ENCODE measurements at regions not wholly inside any gene's neighbourhood (a gene's known extent, or its start where the extent isn't known, plus 50 kb on each side); places are given as distances from the start of the nearest gene placed in this dataset.

DNA sequence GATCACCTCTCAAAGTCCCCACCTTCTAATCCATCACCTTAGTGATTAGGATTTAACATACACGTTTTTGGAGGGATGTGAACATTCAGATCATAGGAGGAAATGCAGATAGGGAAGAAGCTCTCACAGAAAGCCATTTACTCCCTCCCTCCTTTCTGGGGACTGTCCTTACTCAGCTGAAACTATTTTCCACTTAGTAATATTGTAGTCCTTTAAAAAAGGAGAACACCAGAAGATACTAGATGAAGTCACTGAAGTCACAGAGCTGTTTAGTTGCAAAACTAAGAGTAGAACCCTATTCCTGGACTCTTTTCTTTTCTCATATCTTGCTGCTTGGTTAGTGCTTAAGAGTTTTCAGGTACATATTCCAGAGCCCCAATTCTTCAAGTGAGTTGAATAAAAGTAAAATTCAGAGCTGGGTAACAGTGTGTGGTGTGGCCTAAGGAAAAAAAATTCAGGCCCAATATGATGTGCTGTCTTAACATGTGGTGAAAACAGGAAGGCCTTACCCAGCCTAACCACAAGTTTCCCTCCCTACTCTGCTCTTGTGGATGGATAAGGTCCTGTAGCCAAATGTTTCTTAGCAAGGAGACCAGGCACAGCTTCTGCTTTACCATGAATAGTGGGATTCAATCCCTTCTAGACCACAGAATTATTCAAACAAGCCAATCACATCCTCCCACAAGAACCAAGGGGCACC, 135.7 kb downstream of the INHBA start:
- Histone ChIP-seq H3K36me3 (ENCODE audit: control insufficient read depth in 1 of 2, insufficient read depth in 2 of 2, low read depth in 1 of 2, low read length in 2 of 2) (no peaks in the 10 kb centered on the region), H3K14ac (ENCODE audit: low read length in 2 of 2) (no peak overlapping the region), H3K18ac (ENCODE audit: low read depth in 1 of 2, low read length in 2 of 2) (peak overlapping the region in 1 of 2 experiments; percentile 66), H3K23ac (ENCODE audit: low read length in 2 of 2) (no peak overlapping the region), H4K91ac (ENCODE audit: low read length) (no peak overlapping the region), H3K27me3 (ENCODE audit: control insufficient read depth in 1 of 2, insufficient read depth in 1 of 2, low read length in 2 of 2) (peaks cover 0 to 16% of the 10 kb centered on the region in 2 experiments), H2BK5ac (ENCODE audit: low read depth, low read length, poor library complexity, severe bottlenecking) (no peak overlapping the region), H3K4me1 (ENCODE audit: control insufficient read depth, insufficient read depth, low read depth, low read length) (no peaks in the 10 kb centered on the region), H2AFZ (ENCODE audit: low read depth, low read length) (no peak overlapping the region), H3K9me3 (ENCODE audit: control insufficient read depth, low read length) (no peaks in the 10 kb centered on the region), H2BK120ac (ENCODE audit: low read depth, low read length) (peak overlapping the region; percentile 42), H2AK5ac (ENCODE audit: low read length, severe bottlenecking) (no peak overlapping the region), H3K9ac (ENCODE audit: low read length) (no peak overlapping the region), H3K4me2 (ENCODE audit: low read length, poor library complexity, severe bottlenecking) (no peak overlapping the region), H3K4ac (ENCODE audit: low read depth in 1 of 2, low read length in 2 of 2) (peak overlapping the region in 1 of 2 experiments; percentile 39), H3K27ac (ENCODE audit: low read length, poor library complexity, severe bottlenecking) (no peak overlapping the region), H3K79me1 (replicated peaks; ENCODE audit: low read length, poor library complexity, severe bottlenecking) (no peaks in the 10 kb centered on the region), H4K8ac (ENCODE audit: low read length) (peak overlapping the region; percentile 62), H2BK12ac (ENCODE audit: low read length in 2 of 2) (peak overlapping the region in 1 of 2 experiments; percentile 24), H2BK15ac (ENCODE audit: low read depth, poor library complexity, severe bottlenecking) (no peak overlapping the region), H3K4me3 (ENCODE audit: insufficient read depth in 1 of 2, low read depth in 1 of 2, low read length in 2 of 2) (no peak overlapping the region)
- WGBS: no CpG with 5 or more reads among the region's 1 CpG
- no peak for DNase-seq

DNA sequence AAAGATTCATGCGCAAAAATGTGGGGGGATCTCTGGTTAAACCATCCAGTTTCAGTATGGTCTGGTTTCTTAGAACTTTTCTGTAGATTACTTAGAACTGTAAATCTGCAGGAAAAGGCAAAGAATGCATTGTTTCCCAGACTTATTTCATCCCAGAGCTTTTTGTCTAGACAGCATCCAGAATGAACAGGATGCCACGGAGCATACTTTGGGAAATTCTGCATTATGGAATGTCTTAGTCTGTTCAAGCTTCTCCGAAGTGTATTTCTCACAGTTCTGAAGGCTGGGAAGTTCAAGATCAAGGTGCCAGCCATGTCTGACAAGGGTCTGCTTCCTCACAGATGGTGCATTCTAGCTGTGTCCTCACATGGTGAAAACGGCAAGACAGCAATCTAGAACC, 136.3 kb downstream of the INHBA start:
- Histone ChIP-seq H4K91ac (ENCODE audit: low read length) (no peak overlapping the region), H3K23ac (ENCODE audit: low read length in 2 of 2) (no peak overlapping the region), H3K27me3 (ENCODE audit: control insufficient read depth in 1 of 2, insufficient read depth in 1 of 2, low read length in 2 of 2) (peaks cover 0 to 16% of the 10 kb centered on the region in 2 experiments), H2BK120ac (ENCODE audit: low read depth, low read length) (no peak overlapping the region), H2AFZ (ENCODE audit: low read depth, low read length) (no peak overlapping the region), H3K4me1 (ENCODE audit: control insufficient read depth, insufficient read depth, low read depth, low read length) (no peaks in the 10 kb centered on the region), H2BK12ac (ENCODE audit: low read length in 2 of 2) (no peak overlapping the region), H3K18ac (ENCODE audit: low read depth in 1 of 2, low read length in 2 of 2) (no peak overlapping the region), H3K9me3 (ENCODE audit: control insufficient read depth, low read length) (no peaks in the 10 kb centered on the region), H3K27ac (ENCODE audit: low read length, poor library complexity, severe bottlenecking) (no peak overlapping the region), H2BK5ac (ENCODE audit: low read depth, low read length, poor library complexity, severe bottlenecking) (no peak overlapping the region), H3K4ac (ENCODE audit: low read depth in 1 of 2, low read length in 2 of 2) (no peak overlapping the region), H3K4me2 (ENCODE audit: low read length, poor library complexity, severe bottlenecking) (no peak overlapping the region), H3K79me1 (replicated peaks; ENCODE audit: low read length, poor library complexity, severe bottlenecking) (no peaks in the 10 kb centered on the region), H3K14ac (ENCODE audit: low read length in 2 of 2) (no peak overlapping the region), H3K9ac (ENCODE audit: low read length) (no peak overlapping the region), H2AK5ac (ENCODE audit: low read length, severe bottlenecking) (no peak overlapping the region), H3K36me3 (ENCODE audit: control insufficient read depth in 1 of 2, insufficient read depth in 2 of 2, low read depth in 1 of 2, low read length in 2 of 2) (no peaks in the 10 kb centered on the region), H3K4me3 (ENCODE audit: insufficient read depth in 1 of 2, low read depth in 1 of 2, low read length in 2 of 2) (no peak overlapping the region), H2BK15ac (ENCODE audit: low read depth, poor library complexity, severe bottlenecking) (no peak overlapping the region), H4K8ac (ENCODE audit: low read length) (no peak overlapping the region)
- WGBS: 94% methylated on average over 3 of the region's 4 CpGs
- no peak for DNase-seq

DNA sequence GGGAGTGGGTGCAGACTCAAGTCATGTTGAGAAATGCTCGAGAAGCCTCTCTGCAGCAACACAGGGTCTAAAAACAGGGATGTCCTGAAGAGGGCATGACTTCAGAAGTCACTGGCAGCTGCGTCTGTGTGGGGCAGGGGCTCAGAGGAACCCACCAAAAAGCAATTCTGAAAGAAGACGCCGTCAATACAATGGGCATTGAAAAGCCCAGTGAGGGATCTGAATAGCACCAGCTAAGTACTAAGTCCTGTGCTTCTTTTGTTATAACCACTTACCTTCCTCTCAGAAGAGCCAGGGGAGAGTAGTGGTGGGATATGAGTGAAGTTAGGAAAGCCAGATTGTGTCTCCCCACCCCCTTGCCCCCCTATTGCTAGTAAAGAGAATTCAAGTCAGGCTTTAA, 137.2 kb downstream of the INHBA start:
- Histone ChIP-seq H2BK5ac (ENCODE audit: low read depth, low read length, poor library complexity, severe bottlenecking) (no peak overlapping the region), H2AK5ac (ENCODE audit: low read length, severe bottlenecking) (no peak overlapping the region), H3K4me2 (ENCODE audit: low read length, poor library complexity, severe bottlenecking) (no peak overlapping the region), H2BK12ac (ENCODE audit: low read length in 2 of 2) (no peak overlapping the region), H3K4me1 (ENCODE audit: control insufficient read depth, insufficient read depth, low read depth, low read length) (no peaks in the 10 kb centered on the region), H2BK15ac (ENCODE audit: low read depth, poor library complexity, severe bottlenecking) (no peak overlapping the region), H3K27ac (ENCODE audit: low read length, poor library complexity, severe bottlenecking) (no peak overlapping the region), H2AFZ (ENCODE audit: low read depth, low read length) (no peak overlapping the region), H3K27me3 (ENCODE audit: control insufficient read depth in 1 of 2, insufficient read depth in 1 of 2, low read length in 2 of 2) (peaks cover 0 to 16% of the 10 kb centered on the region in 2 experiments), H3K9me3 (ENCODE audit: control insufficient read depth, low read length) (no peaks in the 10 kb centered on the region), H3K36me3 (ENCODE audit: control insufficient read depth in 1 of 2, insufficient read depth in 2 of 2, low read depth in 1 of 2, low read length in 2 of 2) (no peaks in the 10 kb centered on the region), H3K4ac (ENCODE audit: low read depth in 1 of 2, low read length in 2 of 2) (no peak overlapping the region), H3K18ac (ENCODE audit: low read depth in 1 of 2, low read length in 2 of 2) (no peak overlapping the region), H4K91ac (ENCODE audit: low read length) (no peak overlapping the region), H3K23ac (ENCODE audit: low read length in 2 of 2) (no peak overlapping the region), H4K8ac (ENCODE audit: low read length) (no peak overlapping the region), H3K14ac (ENCODE audit: low read length in 2 of 2) (no peak overlapping the region), H3K9ac (ENCODE audit: low read length) (no peak overlapping the region), H3K4me3 (ENCODE audit: insufficient read depth in 1 of 2, low read depth in 1 of 2, low read length in 2 of 2) (no peak overlapping the region), H2BK120ac (ENCODE audit: low read depth, low read length) (no peak overlapping the region), H3K79me1 (replicated peaks; ENCODE audit: low read length, poor library complexity, severe bottlenecking) (no peaks in the 10 kb centered on the region)
- no peak for DNase-seq
- 95% methylated on average over 4 of the region's 4 CpGs for WGBS

DNA sequence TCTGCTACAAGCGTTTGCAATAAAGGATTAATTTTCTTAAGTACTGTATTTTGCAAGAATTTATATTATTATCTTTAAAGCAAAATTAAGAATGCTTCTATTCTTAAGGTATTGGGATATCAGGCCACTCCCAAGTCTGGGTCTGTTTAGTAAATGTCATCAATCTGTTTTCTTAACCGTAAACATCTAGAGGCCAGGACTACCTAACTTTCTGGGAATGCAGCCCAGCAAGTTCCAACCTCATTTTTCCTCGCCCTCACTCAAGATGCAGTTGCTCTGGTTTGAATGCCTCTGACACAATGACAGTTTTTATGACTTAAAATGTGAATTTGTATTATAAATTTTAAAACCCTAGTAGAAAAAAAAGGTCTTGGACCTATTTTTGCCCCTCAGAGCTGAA, 143.5 kb downstream of the INHBA start:
- no peak overlapping the region for H3K27ac ChIP-seq (ENCODE audit: low read length, poor library complexity, severe bottlenecking)
- H3K79me1 ChIP-seq (replicated peaks; ENCODE audit: low read length, poor library complexity, severe bottlenecking): no peaks in the 10 kb centered on the region
- H4K8ac ChIP-seq (ENCODE audit: low read length): no peak overlapping the region
- H3K4ac ChIP-seq (ENCODE audit: low read depth in 1 of 2, low read length in 2 of 2): no peak overlapping the region
- no peak overlapping the region for H3K23ac ChIP-seq (ENCODE audit: low read length in 2 of 2)
- H2BK12ac ChIP-seq (ENCODE audit: low read length in 2 of 2): no peak overlapping the region
- no peaks in the 10 kb centered on the region for H3K4me1 ChIP-seq (ENCODE audit: control insufficient read depth, insufficient read depth, low read depth, low read length)
- no peak overlapping the region for H3K4me2 ChIP-seq (ENCODE audit: low read length, poor library complexity, severe bottlenecking)
- H3K18ac ChIP-seq (ENCODE audit: low read depth in 1 of 2, low read length in 2 of 2): no peak overlapping the region
- H2AFZ ChIP-seq (ENCODE audit: low read depth, low read length): no peak overlapping the region
- no peak overlapping the region for H3K14ac ChIP-seq (ENCODE audit: low read length in 2 of 2)
- H3K36me3 ChIP-seq (ENCODE audit: control insufficient read depth in 1 of 2, insufficient read depth in 2 of 2, low read depth in 1 of 2, low read length in 2 of 2): no peaks in the 10 kb centered on the region
- DNase-seq: no peak
- H2BK15ac ChIP-seq (ENCODE audit: low read depth, poor library complexity, severe bottlenecking): no peak overlapping the region
- no peak overlapping the region for H2BK120ac ChIP-seq (ENCODE audit: low read depth, low read length)
- peaks cover 8% of the 10 kb centered on the region for H3K9me3 ChIP-seq (ENCODE audit: control insufficient read depth, low read length)
- H4K91ac ChIP-seq (ENCODE audit: low read length): no peak overlapping the region
- no peak overlapping the region for H2AK5ac ChIP-seq (ENCODE audit: low read length, severe bottlenecking)
- H3K9ac ChIP-seq (ENCODE audit: low read length): no peak overlapping the region
- WGBS: 17% methylated on average over 1 of the region's 3 CpGs
- no peak overlapping the region for H2BK5ac ChIP-seq (ENCODE audit: low read depth, low read length, poor library complexity, severe bottlenecking)
- H3K27me3 ChIP-seq (ENCODE audit: control insufficient read depth in 1 of 2, insufficient read depth in 1 of 2, low read length in 2 of 2): peaks cover 0 to 7% of the 10 kb centered on the region in 2 experiments
- no peak overlapping the region for H3K4me3 ChIP-seq (ENCODE audit: insufficient read depth in 1 of 2, low read depth in 1 of 2, low read length in 2 of 2)

Measured in mesenchymal stem cell (in vitro differentiated cells and primary cell).